Panc1 (cell line): ENCODE measurements at regions not wholly inside any gene's neighbourhood (a gene's known extent, or its start where the extent isn't known, plus 50 kb on each side); places are given as distances from the start of the nearest gene placed in this dataset.

Experiments
- ATAC-seq: fragments of 200-7000 bp; cut with Tn5 transposase; 2 replicates; pipeline ENCODE4 v1.9.1; 2020; ENCODE audit warnings: mild to moderate bottlenecking, moderate library complexity
- BruUV-seq: library from RNA; stranded (reverse); fragments of 400-500 nt; replicated peaks from 2 replicates; lab custom pipeline; 2021; lab: Mats Ljungman, UMichigan
- CTCF ChIA-PET: fragments of 300-600 bp; sonication (Branson Sonifier 250); formaldehyde crosslinking; loops from one replicate; lab custom pipeline; 2022; ENCODE audit warnings: antibody characterized with exemption; lab: Charles Lee
- POLR2A ChIA-PET: fragments of 300-600 bp; sonication (Branson Sonifier 250); formaldehyde crosslinking; loops from one replicate; lab custom pipeline; 2022; ENCODE audit warnings: antibody characterized with exemption; lab: Charles Lee
- DNase-seq: peaks from one replicate; pipeline ENCODE4 v3.0.0-alpha.2; 2010; ENCODE audit warnings: low read depth, low spot score
- H3K27ac ChIP-seq: 2 replicates; pipeline ENCODE4 v1.5.1; 2011; ENCODE audit warnings: mild to moderate bottlenecking, low read length, inconsistent platforms
- H3K27me3 ChIP-seq: fragments of 200-500 bp; sonication (Bioruptor generic); 2 replicates; pipeline ENCODE4 v1.6.0; 2014; ENCODE audit warnings: low read length, inconsistent platforms; ENCODE audit not compliant: control insufficient read depth, insufficient read depth
- H3K36me3 ChIP-seq: fragments of 200-500 bp; sonication (Bioruptor generic); 2 replicates; pipeline ENCODE4 v1.5.1; 2014; ENCODE audit warnings: inconsistent platforms, mild to moderate bottlenecking, low read length, moderate library complexity; ENCODE audit not compliant: control insufficient read depth, insufficient read depth
- H3K4me1 ChIP-seq: 2 replicates; pipeline ENCODE4 v1.5.1; 2011; ENCODE audit warnings: inconsistent platforms, mild to moderate bottlenecking, low read length, moderate library complexity; ENCODE audit not compliant: control insufficient read depth, insufficient read depth
- H3K4me3 ChIP-seq, 2 experiments: 2 replicates each; pipeline ENCODE4 v1.5.1; 2011 to 2012; ENCODE audit warnings: low read depth in 2 of 2, low read length in 2 of 2, mild to moderate bottlenecking in 2 of 2, inconsistent platforms in 1 of 2, moderate library complexity in 1 of 2
- H3K9me3 ChIP-seq: fragments of 200-500 bp; sonication (Bioruptor generic); 2 replicates; pipeline ENCODE4 v1.5.1; 2014; ENCODE audit warnings: low read depth, mild to moderate bottlenecking, inconsistent platforms, low read length, moderate library complexity; ENCODE audit not compliant: control insufficient read depth, insufficient read depth
- CTCF ChIP-seq: fragments of 450-650 bp; IDR thresholded peaks from 2 replicates; pipeline ENCODE4 v1.5.1; 2017; ENCODE audit warnings: mild to moderate bottlenecking
- POLR2AphosphoS5 ChIP-seq: IDR thresholded peaks from 2 replicates; pipeline ENCODE4 v1.6.1; 2012; ENCODE audit warnings: mild to moderate bottlenecking, low read depth, low read length, moderate library complexity
- REST ChIP-seq, 2 experiments: IDR thresholded peaks; 2 replicates each; pipeline ENCODE4 v1.6.1; 2011 to 2012; ENCODE audit warnings: low read depth in 2 of 2, control low read depth in 1 of 2, low read length in 1 of 2, mild to moderate bottlenecking in 1 of 2, moderate library complexity in 1 of 2; ENCODE audit not compliant: insufficient read depth in 1 of 2
- SIN3A ChIP-seq: IDR thresholded peaks from 2 replicates; pipeline ENCODE4 v1.6.1; 2012; ENCODE audit warnings: low read depth, mild to moderate bottlenecking, low read length, moderate library complexity, borderline replicate concordance; ENCODE audit not compliant: insufficient read depth
- TCF7L2 ChIP-seq: IDR thresholded peaks from 2 replicates; pipeline ENCODE4 v1.6.1; 2011; ENCODE audit warnings: mild to moderate bottlenecking, low read depth, low read length, inconsistent platforms
- in situ Hi-C: cut with HindIII; loops from 2 replicates; pipeline ENCODE4 v1.10.0; 2016; ENCODE audit warnings: low sequenced_read_pairs, low pct_unique_long_range_greater_than_20kb
- intact Hi-C: fragments of 100-400 bp; cut with micrococcal nuclease; formaldehyde crosslinking; loops from one replicate; pipeline ENCODE4 v1.10.0; 2022; ENCODE audit not compliant: unreplicated experiment

GRCh38 chr12:132397934-132398385, 68.6 kb upstream of the GALNT9 start:
- intact Hi-C loops, result no loop called here
- ChIA-PET CTCF (interaction anchor here (0.7 kb wide), 1 partner anchor 131 kb away, joined by 13 read pairs; no protein-coding TSS in a partner anchor), POLR2A (no interaction called here)
- no peaks in the 10 kb centered on the region for H3K9me3 ChIP-seq
- H3K36me3 ChIP-seq, result no peaks in the 10 kb centered on the region
- in situ Hi-C loops, result no loop called here
- no peak overlapping the region for H3K27ac ChIP-seq
- ATAC-seq, result no peak
- no peaks in the 10 kb centered on the region; the same call in 1 of the 2 replicates for H3K4me1 ChIP-seq
- H3K4me3 ChIP-seq, result no peak overlapping the region
- DNase-seq, result no peak
- TF ChIP-seq SIN3A, result no peak
- TF ChIP-seq REST (IDR thresholded peaks at IDR 0.05; ENCODE audit: insufficient read depth in 1 of 2, low read depth in 2 of 2, low read length in 1 of 2), result no peak
- TF ChIP-seq POLR2AphosphoS5, result no peak
- no peak for TF ChIP-seq CTCF
- TF ChIP-seq TCF7L2, result no peak
- no TSS peak for BruUV-seq
- no peaks in the 10 kb centered on the region for H3K27me3 ChIP-seq

GRCh38 chr12:132397152-132397933, 68.0 kb upstream of the GALNT9 start:
- intact Hi-C loops (no loop called here), in situ Hi-C loops (no loop called here)
- Histone ChIP-seq H3K9me3 (no peaks in the 10 kb centered on the region), H3K4me3 (no peak overlapping the region), H3K27me3 (no peaks in the 10 kb centered on the region), H3K36me3 (no peaks in the 10 kb centered on the region), H3K27ac (no peak overlapping the region), H3K4me1 (no peaks in the 10 kb centered on the region; the same call in 1 of the 2 replicates)
- no TSS peak for BruUV-seq
- DNase-seq (no peak), ATAC-seq (no peak)
- ChIA-PET CTCF (interaction anchor here (0.7 kb wide), 1 partner anchor 132 kb away, joined by 13 read pairs; no protein-coding TSS in a partner anchor), POLR2A (no interaction called here)
- no peak for TF ChIP-seq REST (IDR thresholded peaks at IDR 0.05; ENCODE audit: insufficient read depth in 1 of 2, low read depth in 2 of 2, low read length in 1 of 2)
- TF ChIP-seq SIN3A, result no peak
- TF ChIP-seq POLR2AphosphoS5, result no peak
- TF ChIP-seq CTCF, result no peak
- TF ChIP-seq TCF7L2, result no peak
